HG03342 (cell line): ENCODE measurements at regions not wholly inside any gene's neighbourhood (a gene's known extent, or its start where the extent isn't known, plus 50 kb on each side); places are given as distances from the start of the nearest gene placed in this dataset.
"Not testable (repeated sequence)": the region's sequence is repeated elsewhere in the genome, so short reads cannot be mapped to it uniquely, and the experiment has no call there.

Experiments
- ATAC-seq: cut with Tn5 transposase; IDR thresholded peaks from one replicate; pipeline ENCODE4 v1.9.1; 2021; ENCODE audit warnings: mild to moderate bottlenecking, moderate library complexity; ENCODE audit not compliant: unreplicated experiment

- no peak for ATAC-seq
These were observed 123.9 kb upstream of the CCDC150 start for GRCh38 chr2:196515608-196516007.

- no peak for ATAC-seq
These were observed 123.0 kb upstream of the CCDC150 start for GRCh38 chr2:196516564-196516963.

- no peak for ATAC-seq
These were observed 118.9 kb upstream of the CCDC150 start for GRCh38 chr2:196520605-196521004.

GRCh38 chr2:196526981-196527725, 112.4 kb upstream of the CCDC150 start:
- ATAC-seq: not testable (repeated sequence)

- no peak for ATAC-seq
These were observed 110.9 kb upstream of the CCDC150 start for GRCh38 chr2:196528486-196529223.

- no peak for ATAC-seq
These were observed 108.6 kb upstream of the CCDC150 start for GRCh38 chr2:196530910-196531309.

- ATAC-seq: no peak
These were observed 105.6 kb upstream of the CCDC150 start for GRCh38 chr2:196533772-196534397.

GRCh38 chr2:196534495-196534894, 105.0 kb upstream of the CCDC150 start:
- no peak for ATAC-seq

GRCh38 chr2:196535061-196535460, 104.5 kb upstream of the CCDC150 start:
- ATAC-seq: no peak

GRCh38 chr2:196535742-196536141, 103.8 kb upstream of the CCDC150 start:
- ATAC-seq: no peak

GRCh38 chr2:196537311-196537710, 102.2 kb upstream of the CCDC150 start:
- no peak for ATAC-seq

- no peak for ATAC-seq
These were observed 101.3 kb upstream of the CCDC150 start for GRCh38 chr2:196538189-196538588.

GRCh38 chr2:196538646-196539045, 100.9 kb upstream of the CCDC150 start:
- no peak for ATAC-seq

- no peak for ATAC-seq
These were observed 94.5 kb upstream of the CCDC150 start for GRCh38 chr2:196544906-196545433.

- ATAC-seq: no peak
These were observed 93.2 kb upstream of the CCDC150 start for GRCh38 chr2:196546151-196546919.

- ATAC-seq: no peak
These were observed 90.5 kb upstream of the CCDC150 start for GRCh38 chr2:196549052-196549451.

GRCh38 chr2:196551014-196551413, 88.5 kb upstream of the CCDC150 start:
- ATAC-seq: no peak

- no peak for ATAC-seq
These were observed 84.4 kb upstream of the CCDC150 start for GRCh38 chr2:196555161-196555560.

- no peak for ATAC-seq
These were observed 83.8 kb upstream of the CCDC150 start for GRCh38 chr2:196555726-196556125.

- no peak for ATAC-seq
These were observed 81.0 kb upstream of the CCDC150 start for GRCh38 chr2:196558497-196558896.

GRCh38 chr2:196563876-196564275, 75.6 kb upstream of the CCDC150 start:
- no peak for ATAC-seq
